RWPE2 (cell line): ENCODE measurements at regions not wholly inside any gene's neighbourhood (a gene's known extent, or its start where the extent isn't known, plus 50 kb on each side); places are given as distances from the start of the nearest gene placed in this dataset.

ENCODE experiments used
- ATAC-seq: fragments of 200-7000 bp; cut with Tn5 transposase; 3 replicates; pipeline ENCODE4 v1.9.1; 2021; ENCODE audit warnings: low read depth
- DNase-seq: peaks from one replicate; pipeline ENCODE4 v3.0.0-alpha.2; 2020; ENCODE audit warnings: low spot score
- H3K27ac ChIP-seq: fragments of 450-650 bp; 2 replicates; pipeline ENCODE4 v1.5.1; 2017; ENCODE audit warnings: mild to moderate bottlenecking; ENCODE audit not compliant: poor library complexity, severe bottlenecking
- H3K27me3 ChIP-seq: fragments of 250-450 bp; sonication (Bioruptor Pico); 2 replicates; pipeline ENCODE4 v1.5.1; 2021; ENCODE audit warnings: mild to moderate bottlenecking, moderate library complexity; ENCODE audit not compliant: insufficient read depth, poor library complexity, severe bottlenecking
- H3K36me3 ChIP-seq: fragments of 250-450 bp; sonication (Bioruptor Pico); 2 replicates; pipeline ENCODE4 v1.5.1; 2020; ENCODE audit warnings: low read depth, mild to moderate bottlenecking, moderate library complexity
- H3K4me1 ChIP-seq: fragments of 250-450 bp; sonication (Bioruptor Pico); 2 replicates; pipeline ENCODE4 v1.5.1; 2021; ENCODE audit warnings: mild to moderate bottlenecking, moderate library complexity; ENCODE audit not compliant: insufficient read depth, poor library complexity, severe bottlenecking
- H3K4me3 ChIP-seq: fragments of 250-450 bp; sonication (Bioruptor Pico); 2 replicates; pipeline ENCODE4 v1.5.1; 2021; ENCODE audit warnings: mild to moderate bottlenecking, moderate library complexity; ENCODE audit not compliant: severe bottlenecking
- H3K9me3 ChIP-seq: fragments of 250-450 bp; sonication (Bioruptor Pico); 2 replicates; pipeline ENCODE4 v1.5.1; 2021; ENCODE audit warnings: mild to moderate bottlenecking, moderate library complexity; ENCODE audit not compliant: severe bottlenecking
- TF ChIP-seq, protein P1 (sequence below): fragments of 450-650 bp; IDR thresholded peaks from one replicate; pipeline ENCODE4 v1.5.1; 2017; ENCODE audit warnings: mild to moderate bottlenecking, moderate library complexity; ENCODE audit not compliant: poor library complexity, severe bottlenecking

- no peak for ATAC-seq
- no peak for DNase-seq
These were observed 250.8 kb upstream of the PITRM1 start for GRCh38 chr10:3423384-3423783.

DNA sequence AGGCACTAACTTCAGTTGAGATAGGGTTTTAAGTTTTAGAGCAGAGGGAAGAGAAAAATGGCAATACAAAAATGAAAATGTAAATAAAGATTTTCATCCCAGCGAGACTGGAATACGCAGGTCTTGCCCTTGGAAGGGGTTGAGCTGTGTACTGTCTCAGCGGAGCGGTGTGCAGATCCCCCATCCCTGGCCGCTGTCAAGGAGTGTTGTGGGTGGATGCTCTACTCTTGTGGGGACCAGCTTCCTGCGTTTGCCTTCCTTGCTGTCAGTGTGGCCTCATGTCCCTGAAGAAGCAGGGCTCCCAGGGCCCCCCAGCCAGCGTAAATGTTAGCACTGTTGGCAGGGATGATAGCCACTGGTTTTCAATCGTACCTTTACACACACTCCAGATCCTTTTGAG lies 249.7 kb upstream of the PITRM1 start:
- Histone ChIP-seq H3K27me3 (no peaks in the 10 kb centered on the region), H3K9me3 (no peaks in the 10 kb centered on the region), H3K4me3 (no peak overlapping the region), H3K27ac (no peak overlapping the region), H3K4me1 (peaks cover 7% of the 10 kb centered on the region), H3K36me3 (no peaks in the 10 kb centered on the region)
- ATAC-seq = no peak
- DNase-seq = no peak
- TF ChIP-seq, protein P1, sequence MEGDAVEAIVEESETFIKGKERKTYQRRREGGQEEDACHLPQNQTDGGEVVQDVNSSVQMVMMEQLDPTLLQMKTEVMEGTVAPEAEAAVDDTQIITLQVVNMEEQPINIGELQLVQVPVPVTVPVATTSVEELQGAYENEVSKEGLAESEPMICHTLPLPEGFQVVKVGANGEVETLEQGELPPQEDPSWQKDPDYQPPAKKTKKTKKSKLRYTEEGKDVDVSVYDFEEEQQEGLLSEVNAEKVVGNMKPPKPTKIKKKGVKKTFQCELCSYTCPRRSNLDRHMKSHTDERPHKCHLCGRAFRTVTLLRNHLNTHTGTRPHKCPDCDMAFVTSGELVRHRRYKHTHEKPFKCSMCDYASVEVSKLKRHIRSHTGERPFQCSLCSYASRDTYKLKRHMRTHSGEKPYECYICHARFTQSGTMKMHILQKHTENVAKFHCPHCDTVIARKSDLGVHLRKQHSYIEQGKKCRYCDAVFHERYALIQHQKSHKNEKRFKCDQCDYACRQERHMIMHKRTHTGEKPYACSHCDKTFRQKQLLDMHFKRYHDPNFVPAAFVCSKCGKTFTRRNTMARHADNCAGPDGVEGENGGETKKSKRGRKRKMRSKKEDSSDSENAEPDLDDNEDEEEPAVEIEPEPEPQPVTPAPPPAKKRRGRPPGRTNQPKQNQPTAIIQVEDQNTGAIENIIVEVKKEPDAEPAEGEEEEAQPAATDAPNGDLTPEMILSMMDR = no peak

More at GRCh38 chr10:3423384-3423783, 250.8 kb upstream of the PITRM1 start:
- Histone ChIP-seq H3K9me3 (no peaks in the 10 kb centered on the region), H3K4me1 (peaks cover 7% of the 10 kb centered on the region), H3K27me3 (no peaks in the 10 kb centered on the region), H3K4me3 (no peak overlapping the region), H3K27ac (no peak overlapping the region), H3K36me3 (no peaks in the 10 kb centered on the region)
- TF ChIP-seq, protein P1 = no peak

DNA sequence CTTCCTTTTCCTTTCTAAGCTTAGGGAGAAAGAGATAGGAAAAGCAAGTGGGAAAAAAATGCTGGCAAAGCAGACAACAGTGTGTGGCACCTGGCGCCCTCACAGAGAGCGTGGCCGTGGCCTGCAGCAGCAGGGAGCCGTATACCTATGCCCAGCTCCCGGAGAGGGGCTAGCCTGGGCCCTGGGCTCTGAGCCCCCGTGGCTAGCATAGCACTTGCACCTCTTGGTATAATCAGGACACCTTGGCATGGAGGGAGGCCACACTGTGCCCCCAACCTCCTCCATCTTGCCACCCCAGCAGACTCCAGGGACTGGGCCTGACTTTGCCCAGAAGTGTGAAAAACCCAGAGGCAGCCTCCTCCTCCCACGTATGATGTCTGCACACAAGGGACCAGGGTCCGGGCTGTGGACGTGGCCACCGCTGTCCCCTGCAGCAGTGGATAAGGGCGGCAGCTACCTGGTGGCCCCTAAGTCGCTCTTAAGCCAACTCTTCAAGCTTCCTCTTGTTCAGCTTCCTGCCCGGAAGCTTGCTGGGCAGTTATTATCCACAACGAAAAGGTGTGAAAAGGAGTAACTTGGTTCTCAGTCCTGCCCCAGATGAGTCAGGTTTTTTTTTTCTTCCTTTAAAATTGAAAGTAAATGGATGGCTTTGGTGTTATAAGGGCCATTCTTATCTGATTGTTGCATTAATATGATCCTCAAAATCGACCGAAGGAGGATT lies 249.1 kb upstream of the PITRM1 start:
- no peaks in the 10 kb centered on the region for H3K27me3 ChIP-seq
- no peak for ATAC-seq
- peaks cover 4% of the 10 kb centered on the region for H3K4me1 ChIP-seq
- no peak overlapping the region for H3K27ac ChIP-seq
- no peak for DNase-seq
- no peaks in the 10 kb centered on the region for H3K36me3 ChIP-seq
- no peak overlapping the region for H3K4me3 ChIP-seq
- no peaks in the 10 kb centered on the region for H3K9me3 ChIP-seq
- TF ChIP-seq, protein P1 = no peak

DNA sequence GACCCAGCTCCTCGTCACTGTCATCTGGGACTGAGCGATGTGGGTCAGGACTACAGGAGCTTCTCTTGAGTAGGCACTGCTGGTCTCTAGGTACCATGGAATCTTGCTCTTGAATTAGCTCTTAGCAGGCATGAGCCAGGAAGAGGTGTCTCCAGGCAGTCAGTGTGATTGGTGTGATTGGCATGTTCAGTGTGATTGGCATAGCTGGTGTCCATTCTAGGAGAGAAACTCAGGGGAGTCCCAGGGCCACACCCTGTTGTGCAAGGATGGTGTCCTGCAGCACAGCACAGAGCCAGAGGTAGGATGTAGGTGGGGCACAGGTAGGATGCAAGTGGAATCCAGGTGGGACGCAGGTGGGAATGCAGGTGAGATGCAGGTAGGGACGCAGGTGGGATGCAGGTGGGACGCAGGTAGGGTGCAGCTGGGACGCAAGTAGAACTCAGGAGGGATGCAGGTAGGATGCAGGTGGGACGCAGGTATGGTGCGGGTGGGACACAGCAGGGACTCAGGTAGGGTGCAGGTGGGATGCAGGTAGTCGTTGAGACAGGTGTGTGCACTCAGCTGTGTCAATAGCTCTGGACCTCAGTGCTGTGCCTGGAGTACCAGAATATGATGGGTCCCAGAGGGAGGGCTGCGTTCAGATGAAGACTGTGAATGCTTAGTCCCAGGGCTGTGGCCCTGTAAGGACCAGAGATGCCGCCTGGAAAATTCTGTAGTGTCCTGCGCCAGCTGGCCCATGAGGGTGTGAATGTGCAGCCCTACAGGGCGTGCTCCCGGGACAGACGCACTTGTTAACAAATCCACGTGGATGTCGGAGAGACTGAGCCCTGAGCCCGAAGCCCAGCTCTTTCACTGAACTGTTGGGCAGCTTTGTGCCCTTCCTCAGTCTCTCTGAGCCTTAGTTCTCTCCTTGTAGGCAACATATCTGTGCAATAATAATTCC lies 248.2 kb upstream of the PITRM1 start:
- Histone ChIP-seq H3K27ac (no peak overlapping the region), H3K9me3 (no peaks in the 10 kb centered on the region), H3K4me1 (no peaks in the 10 kb centered on the region), H3K27me3 (no peaks in the 10 kb centered on the region), H3K4me3 (no peak overlapping the region), H3K36me3 (no peaks in the 10 kb centered on the region)
- TF ChIP-seq, protein P1 = no peak
- no peak for ATAC-seq
- DNase-seq = no peak
